WI38 (cell line): ENCODE measurements at regions not wholly inside any gene's neighbourhood (a gene's known extent, or its start where the extent isn't known, plus 50 kb on each side); places are given as distances from the start of the nearest gene placed in this dataset.

Experiments
- H3K4me3 ChIP-seq: 2 replicates; pipeline ENCODE4 v1.5.1; 2011; ENCODE audit warnings: low read depth, mild to moderate bottlenecking, control low read depth, low read length
- CTCF ChIP-seq: IDR thresholded peaks from 2 replicates; pipeline ENCODE4 v1.5.1; 2012; ENCODE audit warnings: low read depth, mild to moderate bottlenecking, control low read depth, low read length

GRCh38 chr16:11425140-11425539 is 79.9 kb downstream of the RMI2 start:
- TF ChIP-seq CTCF, result no peak

GRCh38 chr16:11428623-11428953 is 83.3 kb downstream of the RMI2 start:
- TF ChIP-seq CTCF, result no peak
- H3K4me3 ChIP-seq, result no peak overlapping the region

More at GRCh38 chr16:11425140-11425539, 79.9 kb downstream of the RMI2 start:
- no peak overlapping the region for H3K4me3 ChIP-seq

GRCh38 chr16:11429123-11429522 is 83.9 kb downstream of the RMI2 start:
- TF ChIP-seq CTCF, result no peak

GRCh38 chr16:11429823-11430222 is 84.6 kb downstream of the RMI2 start:
- no peak for TF ChIP-seq CTCF

More at GRCh38 chr16:11429123-11429522, 83.9 kb downstream of the RMI2 start:
- H3K4me3 ChIP-seq, result no peak overlapping the region

GRCh38 chr16:11430601-11431317 is 85.5 kb downstream of the RMI2 start:
- H3K4me3 ChIP-seq, result no peak overlapping the region
- TF ChIP-seq CTCF, result no peak

More at GRCh38 chr16:11429823-11430222, 84.6 kb downstream of the RMI2 start:
- H3K4me3 ChIP-seq, result no peak overlapping the region

GRCh38 chr16:11431915-11432465 is 86.7 kb downstream of the RMI2 start:
- TF ChIP-seq CTCF, result no peak
- H3K4me3 ChIP-seq, result no peak overlapping the region

- H3K4me3 ChIP-seq, result no peak overlapping the region
- TF ChIP-seq CTCF, result no peak
Observed at GRCh38 chr16:11432856-11433395, 87.7 kb downstream of the RMI2 start.
